Right ventricle myocardium superior (tissue), 1 donor: ENCODE measurements at regions not wholly inside any gene's neighbourhood (a gene's known extent, or its start where the extent isn't known, plus 50 kb on each side); places are given as distances from the start of the nearest gene placed in this dataset.
A peak's percentile ranks its signal among the peaks of the same experiment; 100 is the strongest.
"Not testable (repeated sequence)": the region's sequence is repeated elsewhere in the genome, so short reads cannot be mapped to it uniquely, and the experiment has no call there.

Experiments used
- ATAC-seq: fragments of 200-7000 bp; cut with Tn5 transposase; one replicate; pipeline ENCODE4 v1.9.1; 2020; ENCODE audit warnings: mild to moderate bottlenecking; ENCODE audit not compliant: poor library complexity
- DNase-seq: peaks from one replicate; pipeline ENCODE4 v3.0.0-alpha.2; 2020
- intact Hi-C: fragments of 100-400 bp; cut with DNase I; formaldehyde crosslinking; loops from one replicate; pipeline ENCODE4 v1.11.2; 2022
- donor health status: DM: no; HTN: yes; CAD: no; lungs with severe emphysema.

- not testable (repeated sequence) for DNase-seq, ATAC-seq
Measured at GRCh38 chr12:25804286-25804685, 154.2 kb upstream of the RASSF8 start.

DNA sequence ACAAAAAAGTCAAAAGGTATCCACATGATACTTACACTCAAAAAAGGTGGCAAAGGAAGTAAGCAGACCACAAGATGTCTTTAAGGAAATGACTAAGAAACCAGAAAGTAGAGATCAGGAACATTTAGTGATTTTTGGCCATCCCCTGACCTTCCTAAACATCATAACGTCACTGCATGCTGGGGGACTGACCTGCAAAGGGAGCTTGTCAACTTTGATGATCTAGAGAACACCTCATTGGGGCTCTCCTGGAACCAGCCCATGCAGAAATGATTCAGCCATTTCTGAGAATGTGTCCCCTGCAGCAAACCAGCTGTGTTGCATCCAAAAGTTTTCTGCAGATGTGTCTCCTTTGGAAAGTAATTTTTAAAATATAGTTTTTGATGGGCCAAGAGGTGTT, 152.2 kb upstream of the RASSF8 start:
- ATAC-seq (no peak), DNase-seq (no peak)
- intact Hi-C loops: no loop called here

More at GRCh38 chr12:25804286-25804685, 154.2 kb upstream of the RASSF8 start:
- intact Hi-C loops: not testable (repeated sequence)

DNA sequence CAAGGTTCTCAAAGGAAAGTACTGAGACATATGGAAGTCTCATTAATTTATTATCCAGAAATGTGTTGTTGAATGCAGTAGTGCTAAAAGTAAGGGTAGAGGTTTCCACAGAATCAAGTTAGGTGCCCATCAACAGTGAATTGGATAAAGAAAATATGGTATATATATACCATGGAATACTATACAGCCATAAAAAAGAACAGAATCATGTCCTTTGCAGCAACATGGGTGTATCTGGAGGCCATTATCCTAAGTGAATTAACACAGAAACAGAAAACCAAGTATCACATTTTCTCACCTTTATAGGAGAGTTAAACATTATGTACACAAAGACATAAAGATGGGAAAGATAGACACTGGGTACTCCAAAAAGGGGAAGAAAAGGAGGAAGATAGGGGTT, 149.9 kb upstream of the RASSF8 start:
- intact Hi-C loops: no loop called here
- ATAC-seq (no peak), DNase-seq (no peak)

GRCh38 chr12:25810683-25811082, 147.8 kb upstream of the RASSF8 start:
- DNase-seq (no peak), ATAC-seq (no peak)
- intact Hi-C loops: no loop called here

GRCh38 chr12:25811656-25812126, 146.8 kb upstream of the RASSF8 start:
- ATAC-seq: no peak
- intact Hi-C loops: no loop called here
- DNase-seq: no peak

- DNase-seq (no peak), ATAC-seq (no peak)
- intact Hi-C loops: no loop called here
Measured at GRCh38 chr12:25812295-25812694, 146.2 kb upstream of the RASSF8 start.

DNA sequence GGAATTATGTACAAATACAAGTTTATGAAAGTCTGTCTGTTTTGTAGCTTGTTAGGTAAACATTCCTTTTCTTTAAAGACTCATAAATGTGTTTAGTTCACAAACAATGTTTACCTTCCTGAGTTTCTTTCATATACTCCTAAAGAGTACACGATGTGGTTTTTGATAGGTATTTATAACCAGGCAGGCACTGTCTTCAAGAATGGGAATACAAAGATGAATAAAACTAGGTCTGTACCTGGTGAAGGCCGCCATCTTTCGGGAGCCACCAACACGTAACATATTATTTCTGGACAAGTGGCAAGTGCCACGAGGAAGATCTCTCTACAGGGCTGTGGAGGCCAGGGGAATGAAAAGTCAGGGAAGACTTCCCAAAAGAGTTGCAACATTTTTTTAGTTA, 144.6 kb upstream of the RASSF8 start:
- intact Hi-C loops: no loop called here
- DNase-seq (no peak), ATAC-seq (no peak)

- intact Hi-C loops: no loop called here
- DNase-seq (no peak), ATAC-seq (no peak)
Measured at GRCh38 chr12:25816637-25817036, 141.8 kb upstream of the RASSF8 start.

- no peak for DNase-seq
- intact Hi-C loops: no loop called here
- no peak for ATAC-seq
Measured at GRCh38 chr12:25817166-25817565, 141.3 kb upstream of the RASSF8 start.

- no peak for DNase-seq
- intact Hi-C loops: no loop called here
- ATAC-seq: no peak
Measured at GRCh38 chr12:25818596-25819390, 139.7 kb upstream of the RASSF8 start.

DNA sequence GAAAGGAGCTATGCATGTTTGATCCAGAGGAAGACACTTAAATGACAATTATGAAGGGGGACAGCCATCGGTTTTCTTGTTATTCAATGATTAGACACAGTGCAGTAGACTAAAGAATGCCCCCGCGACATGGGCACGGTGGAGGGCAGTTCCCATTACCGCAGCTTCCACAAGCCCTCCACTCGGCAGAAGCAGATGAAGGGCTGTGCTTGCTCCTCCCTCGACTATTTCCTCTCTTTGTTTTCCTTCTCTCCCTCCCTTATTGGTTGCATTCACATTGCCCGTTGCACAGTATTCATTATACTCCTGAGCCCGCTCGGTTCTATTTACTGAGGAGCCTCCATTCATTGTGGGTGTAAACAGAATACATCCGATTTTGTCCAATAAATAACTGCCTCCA, 138.8 kb upstream of the RASSF8 start:
- ATAC-seq: no peak
- intact Hi-C loops: no loop called here
- no peak for DNase-seq

DNA sequence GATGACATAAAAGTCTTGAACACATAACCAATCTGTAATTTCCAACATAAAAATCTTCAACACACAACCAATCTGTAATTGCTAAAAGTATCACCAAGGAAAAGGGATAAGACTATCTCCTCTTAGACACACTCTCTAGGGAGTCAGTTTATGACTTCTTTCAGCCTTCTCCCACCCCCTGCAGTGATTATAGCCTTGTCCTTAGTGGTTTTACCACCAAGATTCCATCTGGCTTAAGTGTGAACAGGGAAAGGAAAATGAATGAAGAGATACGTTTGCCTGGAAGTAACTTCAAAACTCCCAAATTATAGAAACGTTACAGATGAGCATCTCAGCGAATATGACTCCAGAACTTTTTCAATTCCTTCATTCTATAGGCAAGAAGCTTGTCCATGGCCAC, 136.2 kb upstream of the RASSF8 start:
- intact Hi-C loops: no loop called here
- ATAC-seq: no peak
- DNase-seq: no peak

GRCh38 chr12:25824734-25825133, 133.7 kb upstream of the RASSF8 start:
- DNase-seq: no peak

GRCh38 chr12:25825446-25825845, 133.0 kb upstream of the RASSF8 start:
- intact Hi-C loops: no loop called here
- DNase-seq (no peak), ATAC-seq (no peak)

More at GRCh38 chr12:25824734-25825133, 133.7 kb upstream of the RASSF8 start:
- intact Hi-C loops: no loop called here
- ATAC-seq: peak; percentile 82

GRCh38 chr12:25827141-25827540, 131.3 kb upstream of the RASSF8 start:
- no peak for DNase-seq
- no peak for ATAC-seq
- intact Hi-C loops: no loop called here

DNA sequence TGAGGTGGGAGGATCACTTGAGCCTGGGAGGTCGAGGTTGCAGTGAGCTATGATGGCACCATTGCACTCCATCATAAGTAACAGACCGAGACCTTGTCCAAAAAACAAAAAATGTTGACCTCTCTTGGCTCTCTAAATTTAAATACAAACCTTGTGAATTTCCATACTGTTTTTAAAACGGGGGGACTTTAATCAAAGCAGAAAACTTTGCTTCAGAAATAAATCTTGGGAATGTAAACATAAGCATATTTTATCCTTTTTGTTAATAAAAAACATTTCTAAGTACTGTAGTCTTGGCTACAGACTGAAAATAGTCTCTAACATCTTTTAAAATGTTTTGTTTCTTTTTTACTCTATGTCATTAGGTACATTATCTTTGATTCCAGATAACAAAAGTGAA, 130.7 kb upstream of the RASSF8 start:
- DNase-seq: no peak
- intact Hi-C loops: no loop called here
- no peak for ATAC-seq

- peak; percentile 38 for ATAC-seq
- intact Hi-C loops: no loop called here
- no peak for DNase-seq
Measured at GRCh38 chr12:25828188-25828587, 130.3 kb upstream of the RASSF8 start.

GRCh38 chr12:25829192-25829591, 129.3 kb upstream of the RASSF8 start:
- intact Hi-C loops: no loop called here
- ATAC-seq (peak; percentile 57), DNase-seq (no peak)

- DNase-seq (no peak), ATAC-seq (no peak)
- intact Hi-C loops: no loop called here
Measured at GRCh38 chr12:25830456-25830855, 128.0 kb upstream of the RASSF8 start.

DNA sequence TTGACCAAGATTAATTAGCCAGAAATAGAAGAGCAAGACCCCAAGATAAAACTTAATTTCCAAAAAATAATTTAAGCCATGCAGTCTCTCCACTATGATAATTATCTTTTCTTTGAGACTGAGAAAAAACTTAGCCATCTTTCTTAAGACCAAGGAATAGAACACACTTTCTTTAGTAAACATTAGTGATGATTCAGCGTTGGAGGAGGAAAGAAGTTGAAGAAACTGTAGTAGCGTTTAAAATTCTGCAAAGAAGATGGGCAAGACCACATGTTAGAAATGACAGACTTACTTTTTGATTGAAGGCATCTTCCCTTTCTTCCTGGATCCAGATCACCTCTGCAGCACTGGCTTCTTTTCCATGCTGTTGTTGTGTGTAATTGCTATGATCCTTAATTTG, 124.8 kb upstream of the RASSF8 start:
- no peak for DNase-seq
- intact Hi-C loops: no loop called here
- ATAC-seq: no peak

GRCh38 chr12:25835385-25835784, 123.1 kb upstream of the RASSF8 start:
- intact Hi-C loops: no loop called here
- ATAC-seq (no peak), DNase-seq (no peak)
